ENCODE measurements at regions not wholly inside any gene's neighbourhood (a gene's known extent, or its start where the extent isn't known, plus 50 kb on each side); places are given as distances from the start of the nearest gene placed in this dataset.
A peak's percentile ranks its signal among the peaks of the same experiment; 100 is the strongest.

GRCh38 chr11:2083411-2083810 is 55.8 kb downstream of the IGF2 start:
- DNase-seq (ENCODE audit: low spot score): no peak

- DNase-seq (ENCODE audit: low spot score): peak; percentile 84
Observed at GRCh38 chr11:2077061-2077802, 62.0 kb downstream of the IGF2 start.

GRCh38 chr11:2076441-2076840 is 62.7 kb downstream of the IGF2 start:
- DNase-seq (ENCODE audit: low spot score): no peak

GRCh38 chr11:2074266-2074825 is 64.8 kb downstream of the IGF2 start:
- no peak for DNase-seq (ENCODE audit: low spot score)

GRCh38 chr11:2072551-2073261 is 66.5 kb downstream of the IGF2 start:
- no peak for DNase-seq (ENCODE audit: low spot score)

- no peak for DNase-seq (ENCODE audit: low spot score)
Observed at GRCh38 chr11:2071748-2072385, 67.3 kb downstream of the IGF2 start.

Data from activated CD4-positive, alpha-beta T cell treated with anti-CD3 and anti-CD28 coated beads, Interleukin-2, Interleukin-4, amounts not matched to agents 100 ng/mL and 50 ng/mL, durations not matched to agents 16 hours and 8 hours (primary cell).